ENCODE measurements at regions not wholly inside any gene's neighbourhood (a gene's known extent, or its start where the extent isn't known, plus 50 kb on each side); places are given as distances from the start of the nearest gene placed in this dataset.
A peak's percentile ranks its signal among the peaks of the same experiment; 100 is the strongest.

GRCh38 chr1:243943671-243944428, 93.8 kb upstream of the AKT3 start:
- DNase-seq = no peak

GRCh38 chr1:243942196-243943150, 92.4 kb upstream of the AKT3 start:
- DNase-seq = no peak

- DNase-seq = no peak
Observed at GRCh38 chr1:243940451-243940850, 90.4 kb upstream of the AKT3 start.

GRCh38 chr1:243939167-243939848, 89.3 kb upstream of the AKT3 start:
- DNase-seq = no peak

GRCh38 chr1:243938208-243938607, 88.2 kb upstream of the AKT3 start:
- DNase-seq = no peak

GRCh38 chr1:243933495-243933894, 83.5 kb upstream of the AKT3 start:
- DNase-seq = no peak

GRCh38 chr1:243931957-243932356, 81.9 kb upstream of the AKT3 start:
- DNase-seq = no peak

GRCh38 chr1:243930822-243931671, 81.0 kb upstream of the AKT3 start:
- DNase-seq = no peak

GRCh38 chr1:243927381-243927780, 77.3 kb upstream of the AKT3 start:
- DNase-seq = no peak

- no peak for DNase-seq
Observed at GRCh38 chr1:243926803-243927245, 76.8 kb upstream of the AKT3 start.

- no peak for DNase-seq
Observed at GRCh38 chr1:243926299-243926698, 76.3 kb upstream of the AKT3 start.

GRCh38 chr1:243924588-243925349, 74.7 kb upstream of the AKT3 start:
- no peak for DNase-seq

GRCh38 chr1:243924188-243924587, 74.1 kb upstream of the AKT3 start:
- DNase-seq = no peak

GRCh38 chr1:243923292-243924171, 73.5 kb upstream of the AKT3 start:
- DNase-seq = no peak

- DNase-seq = no peak
Observed at GRCh38 chr1:243921111-243921510, 71.1 kb upstream of the AKT3 start.

GRCh38 chr1:243917863-243918565, 68.0 kb upstream of the AKT3 start:
- DNase-seq = no peak

- DNase-seq = peak; percentile 21 to 71
Observed at GRCh38 chr1:243917177-243917862, 67.3 kb upstream of the AKT3 start.

- no peak for DNase-seq
Observed at GRCh38 chr1:243916160-243916559, 66.1 kb upstream of the AKT3 start.

- DNase-seq = no peak
Observed at GRCh38 chr1:243912347-243912746, 62.3 kb upstream of the AKT3 start.
